Right lobe of liver (tissue), 6 donors: ENCODE measurements at regions not wholly inside any gene's neighbourhood (a gene's known extent, or its start where the extent isn't known, plus 50 kb on each side); places are given as distances from the start of the nearest gene placed in this dataset.
A peak's percentile ranks its signal among the peaks of the same experiment; 100 is the strongest.

Experiments
- ATAC-seq, 4 donors: fragments of 200-7000 bp; cut with Tn5 transposase; one replicate each; pipeline ENCODE4 v1.9.1; 2020; ENCODE audit warnings: mild to moderate bottlenecking in 4 of 4, moderate library complexity in 4 of 4
- DNase-seq, 3 donors: peaks; one replicate each; pipeline ENCODE4 v3.0.0-alpha.2; 2020
- H3K27ac ChIP-seq, 3 donors: fragments of 200-600 bp; one replicate each; pipeline ENCODE4 v1.8.0; 2022
- H3K27me3 ChIP-seq, 2 donors: fragments of 200-600 bp; one replicate each; pipeline ENCODE4 v1.8.0; 2022
- H3K36me3 ChIP-seq, 4 donors: fragments of 200-600 bp; sonication (generic) in 1 of 4; one replicate each; pipeline versions ENCODE4 v1.5.1 to v1.8.0; 2017 to 2022; ENCODE audit warnings: control low read depth in 1 of 4
- H3K4me1 ChIP-seq, 4 donors: fragments of 200-600 bp; sonication (generic) in 1 of 4; one replicate each; pipeline versions ENCODE4 v1.5.1 to v1.8.0; 2017 to 2022; ENCODE audit warnings: control low read depth in 1 of 4
- H3K4me3 ChIP-seq, 3 donors: fragments of 200-600 bp; one replicate each; pipeline ENCODE4 v1.8.0; 2022
- H3K9me3 ChIP-seq, 4 donors: fragments of 200-600 bp; sonication (generic) in 1 of 4; one replicate each; pipeline versions ENCODE4 v1.5.1 to v1.8.0; 2017 to 2022; ENCODE audit warnings: control low read depth in 1 of 4
- POLR2A ChIP-seq: fragments of 450-650 bp; IDR thresholded peaks from one replicate; pipeline ENCODE4 v1.6.1; 2017; ENCODE audit warnings: antibody characterized with exemption, mild to moderate bottlenecking
- WGBS: methylation state at CpG from one replicate; pipeline ENCODE4 v1.1.6; 2018; ENCODE audit warnings: low coverage, low lambda C conversion rate; ENCODE audit not compliant: insufficient coverage; ENCODE audit errors: missing lambda C conversion rate; 5-methylcytosine and 5-hydroxymethylcytosine counted together
- intact Hi-C, 2 donors: fragments of 100-400 bp; cut with DNase I; formaldehyde crosslinking; loops; one replicate each; pipeline versions ENCODE4 v1.11.2 to v1.14.1; 2022
- TF ChIP-seq, protein P1 (sequence below), 4 donors: fragments of 200-600 bp in 3 of 4; fragments of 450-650 bp in 1 of 4; IDR thresholded peaks; one replicate each; pipeline versions ENCODE4 v1.5.1 to v1.8.0; 2016 to 2022; ENCODE audit warnings: antibody characterized with exemption in 4 of 4, mild to moderate bottlenecking in 2 of 4
- donor health status: DM: no; HTN: yes; CAD: no.
- donor health status: DM: no; HTN: no; CAD: no.
- donor health status: DM: no; HTN: no; CAD: no.
- donor health status: DM: no; HTN: yes; CAD: no.
- donor health status: DM: no; HTN: yes; CAD: no.

- intact Hi-C loops: no loop called here
- no peak for ATAC-seq
- no peak for TF ChIP-seq POLR2A
- TF ChIP-seq, protein P1, sequence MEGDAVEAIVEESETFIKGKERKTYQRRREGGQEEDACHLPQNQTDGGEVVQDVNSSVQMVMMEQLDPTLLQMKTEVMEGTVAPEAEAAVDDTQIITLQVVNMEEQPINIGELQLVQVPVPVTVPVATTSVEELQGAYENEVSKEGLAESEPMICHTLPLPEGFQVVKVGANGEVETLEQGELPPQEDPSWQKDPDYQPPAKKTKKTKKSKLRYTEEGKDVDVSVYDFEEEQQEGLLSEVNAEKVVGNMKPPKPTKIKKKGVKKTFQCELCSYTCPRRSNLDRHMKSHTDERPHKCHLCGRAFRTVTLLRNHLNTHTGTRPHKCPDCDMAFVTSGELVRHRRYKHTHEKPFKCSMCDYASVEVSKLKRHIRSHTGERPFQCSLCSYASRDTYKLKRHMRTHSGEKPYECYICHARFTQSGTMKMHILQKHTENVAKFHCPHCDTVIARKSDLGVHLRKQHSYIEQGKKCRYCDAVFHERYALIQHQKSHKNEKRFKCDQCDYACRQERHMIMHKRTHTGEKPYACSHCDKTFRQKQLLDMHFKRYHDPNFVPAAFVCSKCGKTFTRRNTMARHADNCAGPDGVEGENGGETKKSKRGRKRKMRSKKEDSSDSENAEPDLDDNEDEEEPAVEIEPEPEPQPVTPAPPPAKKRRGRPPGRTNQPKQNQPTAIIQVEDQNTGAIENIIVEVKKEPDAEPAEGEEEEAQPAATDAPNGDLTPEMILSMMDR (IDR thresholded peaks at IDR 0.05): no peak
Observed at GRCh38 chr3:106078635-106079034, 209.8 kb upstream of the CBLB start.

GRCh38 chr3:106082616-106083015 is 213.8 kb upstream of the CBLB start:
- Histone ChIP-seq H3K4me3 (no peak overlapping the region), H3K27me3 (no peaks in the 10 kb centered on the region), H3K4me1 (peaks cover 0 to 7% (median 0%) of the 10 kb centered on the region in 4 donors), H3K27ac (no peak overlapping the region), H3K36me3 (no peaks in the 10 kb centered on the region), H3K9me3 (no peaks in the 10 kb centered on the region)
- WGBS: 29% methylated on average over 1 of the region's 1 CpG
- ATAC-seq (peak in 1 of 4 donors; percentile 30), DNase-seq (no peak)
- intact Hi-C loops: no loop called here
- TF ChIP-seq POLR2A: no peak
- TF ChIP-seq, protein P1 (IDR thresholded peaks at IDR 0.05): no peak

More at GRCh38 chr3:106078635-106079034, 209.8 kb upstream of the CBLB start:
- H3K27ac ChIP-seq: no peak overlapping the region
- H3K4me1 ChIP-seq: peaks cover 0 to 7% (median 0%) of the 10 kb centered on the region in 4 donors
- H3K36me3 ChIP-seq: no peaks in the 10 kb centered on the region
- DNase-seq: no peak
- no peak overlapping the region for H3K4me3 ChIP-seq
- no peaks in the 10 kb centered on the region for H3K27me3 ChIP-seq
- no peaks in the 10 kb centered on the region for H3K9me3 ChIP-seq

DNA sequence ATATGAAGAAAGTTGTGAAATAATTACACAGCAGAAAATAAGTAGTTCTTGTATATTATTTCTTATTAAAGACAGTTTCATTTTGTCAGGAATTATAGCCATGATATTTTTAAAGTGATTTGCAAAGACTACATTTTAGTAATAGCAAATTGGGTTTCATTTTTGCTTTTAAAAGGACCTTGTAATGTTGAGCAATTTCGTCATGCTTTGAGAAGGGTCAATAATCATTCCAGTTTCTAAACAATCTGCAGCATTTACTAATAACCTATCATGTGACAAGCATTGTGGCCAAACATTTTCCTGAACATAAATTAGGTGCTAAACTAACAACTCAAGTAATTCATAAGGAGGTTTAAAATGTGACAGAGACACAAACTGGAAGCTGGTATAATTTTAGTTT is 214.4 kb upstream of the CBLB start:
- Histone ChIP-seq H3K36me3 (no peaks in the 10 kb centered on the region), H3K9me3 (no peaks in the 10 kb centered on the region), H3K4me1 (peaks cover 0 to 7% (median 0%) of the 10 kb centered on the region in 4 donors), H3K4me3 (peak overlapping the region in 1 of 3 donors; percentile 3), H3K27me3 (no peaks in the 10 kb centered on the region), H3K27ac (no peak overlapping the region)
- 4% methylated on average over 1 of the region's 1 CpG for WGBS
- intact Hi-C loops: no loop called here
- TF ChIP-seq POLR2A: no peak
- TF ChIP-seq, protein P1 (IDR thresholded peaks at IDR 0.05): no peak
- ATAC-seq (peak; percentile 44 to 83 (median 73)), DNase-seq (no peak)

DNA sequence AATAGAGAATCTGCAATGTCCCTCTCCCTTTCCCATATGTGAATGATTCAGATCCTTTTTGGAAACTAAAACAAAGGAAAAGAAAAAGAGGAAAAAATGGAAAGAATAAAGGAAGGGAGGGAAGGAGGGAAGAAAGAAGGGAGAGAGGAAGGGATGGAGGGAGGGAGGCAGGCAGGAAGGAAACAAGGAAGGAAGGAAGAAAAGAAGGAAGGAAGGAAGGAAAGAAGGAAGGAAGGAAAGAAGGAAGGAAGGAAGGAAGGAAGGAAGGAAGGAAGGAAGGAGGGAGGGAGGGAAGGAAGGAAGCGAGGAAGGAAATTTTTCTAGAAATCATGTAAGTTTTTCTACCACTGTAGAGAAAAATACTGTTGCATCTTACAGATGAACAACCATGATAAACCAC is 215.0 kb upstream of the CBLB start:
- Histone ChIP-seq H3K27ac (no peak overlapping the region), H3K36me3 (no peaks in the 10 kb centered on the region), H3K27me3 (no peaks in the 10 kb centered on the region), H3K9me3 (no peaks in the 10 kb centered on the region), H3K4me1 (peaks cover 0 to 7% (median 0%) of the 10 kb centered on the region in 4 donors), H3K4me3 (no peak overlapping the region)
- ATAC-seq (no peak), DNase-seq (no peak)
- intact Hi-C loops: no loop called here
- TF ChIP-seq, protein P1 (IDR thresholded peaks at IDR 0.05): no peak
- TF ChIP-seq POLR2A: no peak
- WGBS: 90% methylated on average over 1 of the region's 1 CpG

- Histone ChIP-seq H3K4me3 (no peak overlapping the region), H3K9me3 (no peaks in the 10 kb centered on the region), H3K27ac (no peak overlapping the region), H3K36me3 (no peaks in the 10 kb centered on the region), H3K4me1 (peaks cover 0 to 7% (median 0%) of the 10 kb centered on the region in 4 donors), H3K27me3 (no peaks in the 10 kb centered on the region)
- ATAC-seq (no peak), DNase-seq (no peak)
- intact Hi-C loops: no loop called here
- WGBS: no CpG with 5 or more reads among the region's 1 CpG
- TF ChIP-seq, protein P1 (IDR thresholded peaks at IDR 0.05): no peak
- TF ChIP-seq POLR2A: no peak
Observed at GRCh38 chr3:106086038-106086437, 217.2 kb upstream of the CBLB start.
